ENCODE measurements at regions not wholly inside any gene's neighbourhood (a gene's known extent, or its start where the extent isn't known, plus 50 kb on each side); places are given as distances from the start of the nearest gene placed in this dataset.

- CTCF ChIA-PET: no interaction called here
Observed at GRCh38 chr1:104358086-104358485, 608.4 kb downstream of the AMY1C start.

GRCh38 chr1:104358621-104359020 lies 608.9 kb downstream of the AMY1C start:
- Mint-ChIP-seq H3K4me1 (ENCODE audit: low read depth, unreplicated experiment) (no peaks in the 10 kb centered on the region), H3K4me3 (ENCODE audit: unreplicated experiment) (no peak overlapping the region), H3K36me3 (ENCODE audit: insufficient read depth, unreplicated experiment) (no peaks in the 10 kb centered on the region), H3K27ac (ENCODE audit: unreplicated experiment) (no peak overlapping the region), H3K9me3 (ENCODE audit: unreplicated experiment) (no peaks in the 10 kb centered on the region), H3K27me3 (ENCODE audit: insufficient read depth, unreplicated experiment) (peaks cover 5% of the 10 kb centered on the region)
- no peaks in the 10 kb centered on the region for H3K9me3 ChIP-seq
- H3K36me3 ChIP-seq (ENCODE audit: control insufficient read depth, insufficient read depth, low read length): no peaks in the 10 kb centered on the region
- H3K27me3 ChIP-seq (replicated peaks; ENCODE audit: control insufficient read depth, insufficient read depth, low read length): no peaks in the 10 kb centered on the region
- TF ChIP-seq CTCF (IDR thresholded peaks at IDR 0.05; ENCODE audit: insufficient read depth in 1 of 2, low read depth in 1 of 2, low read length in 1 of 2, severe bottlenecking in 1 of 2, unreplicated experiment in 1 of 2): no peak
- no TSS peak for BruUV-seq (replicated peaks)
- H3K4me1 ChIP-seq: no peaks in the 10 kb centered on the region
- intact Hi-C loops (cut with micrococcal nuclease; ENCODE audit: unreplicated experiment): no loop called here
- ChIA-PET CTCF (no interaction called here), POLR2A (no interaction called here)
- H3K4me3 ChIP-seq (ENCODE audit: low read depth, low read length): no peak overlapping the region
- DNase-seq: no peak

More at GRCh38 chr1:104358086-104358485, 608.4 kb downstream of the AMY1C start:
- no peaks in the 10 kb centered on the region for H3K4me1 ChIP-seq
- H3K4me3 ChIP-seq (ENCODE audit: low read depth, low read length): no peak overlapping the region
- POLR2A ChIA-PET: no interaction called here
- Mint-ChIP-seq H3K9me3 (ENCODE audit: unreplicated experiment) (no peaks in the 10 kb centered on the region), H3K4me1 (ENCODE audit: low read depth, unreplicated experiment) (no peaks in the 10 kb centered on the region), H3K4me3 (ENCODE audit: unreplicated experiment) (no peak overlapping the region), H3K36me3 (ENCODE audit: insufficient read depth, unreplicated experiment) (no peaks in the 10 kb centered on the region), H3K27ac (ENCODE audit: unreplicated experiment) (no peak overlapping the region), H3K27me3 (ENCODE audit: insufficient read depth, unreplicated experiment) (peaks cover 5% of the 10 kb centered on the region)
- no peaks in the 10 kb centered on the region for H3K9me3 ChIP-seq
- TF ChIP-seq CTCF (IDR thresholded peaks at IDR 0.05; ENCODE audit: insufficient read depth in 1 of 2, low read depth in 1 of 2, low read length in 1 of 2, severe bottlenecking in 1 of 2, unreplicated experiment in 1 of 2): no peak
- intact Hi-C loops (cut with micrococcal nuclease; ENCODE audit: unreplicated experiment): no loop called here
- BruUV-seq (replicated peaks): no TSS peak
- H3K27me3 ChIP-seq (replicated peaks; ENCODE audit: control insufficient read depth, insufficient read depth, low read length): no peaks in the 10 kb centered on the region
- no peaks in the 10 kb centered on the region for H3K36me3 ChIP-seq (ENCODE audit: control insufficient read depth, insufficient read depth, low read length)
- no peak for DNase-seq

GRCh38 chr1:104378414-104378813 lies 628.7 kb downstream of the AMY1C start:
- BruUV-seq (replicated peaks): no TSS peak
- peaks cover 8% of the 10 kb centered on the region for H3K9me3 Mint-ChIP-seq (ENCODE audit: unreplicated experiment)
- no peak overlapping the region for H3K27ac Mint-ChIP-seq (ENCODE audit: unreplicated experiment)
- DNase-seq: no peak
- Histone ChIP-seq H3K4me1 (no peaks in the 10 kb centered on the region), H3K4me3 (ENCODE audit: low read depth, low read length) (no peak overlapping the region), H3K9me3 (no peaks in the 10 kb centered on the region), H3K36me3 (ENCODE audit: control insufficient read depth, insufficient read depth, low read length) (no peaks in the 10 kb centered on the region), H3K27me3 (replicated peaks; ENCODE audit: control insufficient read depth, insufficient read depth, low read length) (no peaks in the 10 kb centered on the region)
- CTCF ChIA-PET: no interaction called here
- intact Hi-C loops (cut with micrococcal nuclease; ENCODE audit: unreplicated experiment): no loop called here
- no peaks in the 10 kb centered on the region for H3K4me1 Mint-ChIP-seq (ENCODE audit: low read depth, unreplicated experiment)
- H3K27me3 Mint-ChIP-seq (ENCODE audit: insufficient read depth, unreplicated experiment): peaks cover 6% of the 10 kb centered on the region
- H3K4me3 Mint-ChIP-seq (ENCODE audit: unreplicated experiment): no peak overlapping the region
- H3K36me3 Mint-ChIP-seq (ENCODE audit: insufficient read depth, unreplicated experiment): no peaks in the 10 kb centered on the region
- no peak for TF ChIP-seq CTCF (IDR thresholded peaks at IDR 0.05; ENCODE audit: insufficient read depth in 1 of 2, low read depth in 1 of 2, low read length in 1 of 2, severe bottlenecking in 1 of 2, unreplicated experiment in 1 of 2)
- POLR2A ChIA-PET: no interaction called here
